Activated CD4-positive, alpha-beta memory T cell treated with anti-CD3 and anti-CD28 coated beads for 36 hours (primary cell): ENCODE measurements at regions not wholly inside any gene's neighbourhood (a gene's known extent, or its start where the extent isn't known, plus 50 kb on each side); places are given as distances from the start of the nearest gene placed in this dataset.

Experiments used
- CTCF ChIA-PET: fragments of 350-600 bp; sonication (Branson Sonifier 250); formaldehyde crosslinking; loops from one replicate; lab custom pipeline; 2021; ENCODE audit warnings: antibody characterized with exemption, inconsistent platforms; lab: Charles Lee
- POLR2A ChIA-PET: fragments of 350-600 bp; sonication (Branson Sonifier 250); formaldehyde crosslinking; loops from one replicate; lab custom pipeline; 2021; ENCODE audit warnings: antibody characterized with exemption; lab: Charles Lee
- DNase-seq: peaks from one replicate; pipeline ENCODE4 v3.0.0-alpha.2; 2020
- H3K27ac Mint-ChIP-seq: one replicate; pipeline ENCODE4 v1.8.0; 2021; ENCODE audit warnings: mixed read lengths
- H3K27me3 Mint-ChIP-seq: one replicate; pipeline ENCODE4 v1.8.0; 2021; ENCODE audit warnings: mixed read lengths
- H3K36me3 Mint-ChIP-seq: one replicate; pipeline ENCODE4 v1.8.0; 2021; ENCODE audit warnings: mixed read lengths
- H3K4me1 Mint-ChIP-seq: one replicate; pipeline ENCODE4 v1.8.0; 2021; ENCODE audit warnings: low read depth, mixed read lengths
- H3K4me3 Mint-ChIP-seq: one replicate; pipeline ENCODE4 v1.8.0; 2021; ENCODE audit warnings: mild to moderate bottlenecking, mixed read lengths
- H3K9me3 Mint-ChIP-seq: one replicate; pipeline ENCODE4 v1.8.0; 2021; ENCODE audit warnings: mixed read lengths
- intact Hi-C: fragments of 100-400 bp; cut with micrococcal nuclease; formaldehyde crosslinking; loops from one replicate; pipeline ENCODE4 v1.15.1; 2023

DNA sequence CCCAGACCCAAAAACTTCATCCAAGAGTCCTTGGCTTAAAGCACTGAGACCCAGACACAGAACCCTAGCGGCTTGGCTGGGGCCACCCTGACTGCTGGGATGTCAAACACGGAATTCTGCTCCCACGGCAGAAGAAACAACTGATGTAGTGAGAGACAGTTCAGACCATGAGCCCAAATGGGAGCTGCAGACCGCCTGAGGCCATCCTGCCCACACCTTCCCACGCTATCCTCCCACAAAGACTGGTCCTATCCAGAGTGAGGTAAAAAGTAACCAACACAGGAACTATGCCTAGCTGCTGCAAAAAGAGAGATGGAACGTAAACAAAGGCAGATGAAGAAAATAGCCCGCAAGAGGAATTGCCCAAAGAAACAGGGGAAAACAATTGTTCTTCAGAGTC, 203.3 kb downstream of the PTPRU start:
- POLR2A ChIA-PET = no interaction called here
- no peaks in the 10 kb centered on the region for H3K36me3 Mint-ChIP-seq
- H3K27ac Mint-ChIP-seq = no peak overlapping the region
- no peak for DNase-seq
- H3K9me3 Mint-ChIP-seq = no peaks in the 10 kb centered on the region
- intact Hi-C loops = no loop called here
- no peaks in the 10 kb centered on the region for H3K4me1 Mint-ChIP-seq
- no peak overlapping the region for H3K4me3 Mint-ChIP-seq
- CTCF ChIA-PET = no interaction called here
- H3K27me3 Mint-ChIP-seq = peaks cover 17% of the 10 kb centered on the region

DNA sequence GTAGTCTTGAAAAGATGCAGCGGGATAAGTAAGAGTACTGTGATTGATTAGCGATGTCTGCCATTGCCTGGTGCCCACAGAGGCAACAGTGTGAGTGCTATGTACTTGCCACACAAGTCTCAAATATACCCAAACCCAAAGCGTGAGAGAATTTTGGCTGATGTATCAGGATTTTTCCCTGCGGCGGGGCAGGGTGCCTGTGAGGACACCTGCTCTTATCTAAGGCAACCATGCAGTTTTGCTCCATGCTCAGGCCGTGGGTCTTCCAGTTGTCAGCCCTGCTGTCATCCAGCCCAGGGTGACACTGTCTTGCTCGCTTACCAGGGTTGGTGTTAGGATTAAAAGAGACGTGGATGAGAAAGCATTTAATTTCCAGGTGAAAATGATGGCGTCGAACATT, 202.7 kb downstream of the PTPRU start:
- H3K9me3 Mint-ChIP-seq = no peaks in the 10 kb centered on the region
- no peak for DNase-seq
- H3K4me1 Mint-ChIP-seq = no peaks in the 10 kb centered on the region
- POLR2A ChIA-PET = no interaction called here
- H3K27ac Mint-ChIP-seq = no peak overlapping the region
- intact Hi-C loops = no loop called here
- peaks cover 18% of the 10 kb centered on the region for H3K27me3 Mint-ChIP-seq
- CTCF ChIA-PET = no interaction called here
- H3K4me3 Mint-ChIP-seq = no peak overlapping the region
- H3K36me3 Mint-ChIP-seq = no peaks in the 10 kb centered on the region

DNA sequence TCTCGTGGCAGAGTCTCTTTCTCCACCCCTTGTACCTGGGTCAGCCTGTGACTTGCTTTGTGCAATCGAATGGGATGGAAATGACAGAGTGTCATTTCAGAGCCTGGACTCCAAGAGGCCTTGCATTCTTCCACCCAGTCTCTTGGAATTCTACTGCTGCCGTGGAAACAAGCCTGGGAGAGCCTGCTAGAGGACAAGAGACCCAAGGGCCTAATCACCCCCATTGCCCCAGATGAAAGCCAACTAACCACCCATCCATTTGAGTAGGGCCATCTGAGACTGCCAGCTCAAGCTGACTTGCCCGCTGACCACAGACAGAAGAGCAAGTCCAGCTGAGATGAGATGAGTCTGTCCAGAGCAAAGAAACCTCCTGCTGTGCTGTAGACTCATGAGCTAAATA, 201.6 kb downstream of the PTPRU start:
- Mint-ChIP-seq H3K27me3 (peaks cover 15% of the 10 kb centered on the region), H3K4me1 (no peaks in the 10 kb centered on the region), H3K36me3 (no peaks in the 10 kb centered on the region), H3K9me3 (no peaks in the 10 kb centered on the region), H3K27ac (no peak overlapping the region), H3K4me3 (no peak overlapping the region)
- ChIA-PET POLR2A (no interaction called here), CTCF (no interaction called here)
- DNase-seq = no peak
- intact Hi-C loops = no loop called here

DNA sequence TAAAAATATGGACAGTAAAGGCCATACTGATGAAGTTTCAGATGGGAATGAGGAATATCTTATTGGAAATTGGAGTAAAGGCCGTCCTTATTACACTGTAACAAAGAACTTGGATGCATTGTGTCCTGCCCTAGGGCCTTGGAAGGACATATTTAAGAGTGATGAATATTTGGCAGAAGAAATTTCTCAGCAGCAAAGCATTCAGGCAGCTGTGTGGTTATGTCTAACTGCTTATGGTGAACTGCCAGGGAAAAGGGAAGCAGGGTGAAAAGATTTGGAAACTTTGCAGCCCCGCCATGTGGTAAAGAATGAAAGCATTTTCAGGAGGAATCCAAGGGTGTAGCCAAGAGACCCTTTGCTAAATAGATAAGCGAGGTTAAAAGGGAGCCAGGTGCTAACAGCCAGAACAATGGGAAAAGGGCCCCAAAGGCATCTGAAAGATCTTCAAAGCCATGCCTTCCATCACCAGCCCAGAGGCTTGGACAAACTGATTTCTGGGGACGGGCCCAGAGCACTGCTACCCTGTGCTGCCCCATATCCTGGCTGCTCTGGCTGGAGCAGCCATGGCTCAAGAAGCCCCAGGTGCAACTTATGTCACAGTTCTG, 200.0 kb downstream of the PTPRU start:
- no peak for DNase-seq
- Mint-ChIP-seq H3K27me3 (peaks cover 15% of the 10 kb centered on the region), H3K9me3 (peaks cover 7% of the 10 kb centered on the region), H3K4me3 (no peak overlapping the region), H3K4me1 (no peaks in the 10 kb centered on the region), H3K27ac (no peak overlapping the region), H3K36me3 (no peaks in the 10 kb centered on the region)
- POLR2A ChIA-PET = no interaction called here
- intact Hi-C loops = no loop called here
- CTCF ChIA-PET = no interaction called here

DNA sequence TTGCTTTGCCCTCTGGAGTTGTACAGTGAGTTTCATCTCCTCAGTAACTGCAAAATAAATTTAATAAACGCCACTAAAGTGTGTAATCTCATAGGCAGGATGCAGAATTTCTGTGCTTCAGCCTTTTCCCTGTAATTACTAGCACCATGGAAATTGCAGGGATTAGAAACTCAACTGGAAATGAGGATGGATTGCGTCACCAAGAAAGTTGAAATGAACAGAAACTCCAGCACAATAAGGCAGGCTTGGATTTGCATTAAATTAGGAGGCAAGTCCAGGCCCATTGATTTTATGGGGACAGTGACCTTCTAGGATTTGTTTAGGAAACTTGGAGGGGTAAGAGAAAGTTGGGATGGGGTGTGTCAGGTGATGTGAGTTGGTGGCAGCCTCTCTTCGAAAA, 197.5 kb downstream of the PTPRU start:
- DNase-seq = no peak
- Mint-ChIP-seq H3K9me3 (peaks cover 18% of the 10 kb centered on the region), H3K4me3 (no peak overlapping the region), H3K4me1 (no peaks in the 10 kb centered on the region), H3K27me3 (peaks cover 10% of the 10 kb centered on the region), H3K36me3 (peaks cover 1% of the 10 kb centered on the region), H3K27ac (no peak overlapping the region)
- POLR2A ChIA-PET = no interaction called here
- CTCF ChIA-PET = no interaction called here
- intact Hi-C loops = no loop called here

DNA sequence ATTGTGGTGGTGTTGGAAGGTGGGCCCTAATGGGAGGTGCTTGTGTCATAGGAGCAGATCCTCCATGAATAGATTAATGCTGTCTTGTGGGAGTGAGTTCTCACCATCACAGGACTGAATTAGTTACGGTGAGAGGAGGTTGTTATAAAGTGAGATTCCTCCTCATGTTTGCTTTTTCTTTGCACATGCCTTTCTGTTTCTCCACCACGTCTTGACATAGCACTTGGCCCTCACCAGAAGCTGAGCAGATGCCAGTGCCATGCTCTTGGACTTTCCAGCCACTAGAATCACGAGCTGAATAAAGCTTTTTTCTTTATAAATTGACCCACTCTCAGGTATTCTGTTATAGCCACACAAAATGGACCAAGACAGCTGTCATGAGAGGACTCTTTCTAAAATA, 194.8 kb downstream of the PTPRU start:
- no peak overlapping the region for H3K27ac Mint-ChIP-seq
- H3K4me3 Mint-ChIP-seq = no peak overlapping the region
- H3K27me3 Mint-ChIP-seq = peaks cover 7% of the 10 kb centered on the region
- peaks cover 1% of the 10 kb centered on the region for H3K36me3 Mint-ChIP-seq
- intact Hi-C loops = no loop called here
- peaks cover 18% of the 10 kb centered on the region for H3K9me3 Mint-ChIP-seq
- CTCF ChIA-PET = interaction anchor here (0.8 kb wide), 1 partner anchor 186 kb away, joined by 3 read pairs; no protein-coding TSS in a partner anchor
- H3K4me1 Mint-ChIP-seq = no peaks in the 10 kb centered on the region
- POLR2A ChIA-PET = no interaction called here
- DNase-seq = no peak

DNA sequence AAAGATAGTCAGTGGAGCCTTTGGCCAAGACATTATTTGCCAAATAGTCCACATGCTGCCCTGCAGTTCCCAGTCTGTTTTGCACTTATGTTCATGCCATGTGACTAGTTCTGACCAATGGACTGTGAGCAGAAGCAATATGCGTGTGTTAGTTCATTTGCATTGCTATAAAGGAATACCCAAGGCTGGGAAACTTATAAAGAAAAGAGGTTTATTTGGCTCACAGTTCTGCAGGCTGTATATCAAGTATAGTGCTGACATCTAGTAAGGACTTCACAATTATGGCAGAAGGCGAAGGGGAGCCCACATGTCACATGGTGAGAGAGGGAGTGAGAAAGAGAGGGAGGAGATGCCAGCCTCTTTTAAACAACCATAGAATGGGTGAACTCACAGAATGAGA, 193.3 kb downstream of the PTPRU start:
- DNase-seq = no peak
- CTCF ChIA-PET = no interaction called here
- Mint-ChIP-seq H3K4me3 (no peak overlapping the region), H3K27ac (no peak overlapping the region), H3K36me3 (peaks cover 1% of the 10 kb centered on the region), H3K9me3 (peaks cover 18% of the 10 kb centered on the region), H3K27me3 (peaks cover 7% of the 10 kb centered on the region), H3K4me1 (no peaks in the 10 kb centered on the region)
- POLR2A ChIA-PET = no interaction called here
- intact Hi-C loops = no loop called here

DNA sequence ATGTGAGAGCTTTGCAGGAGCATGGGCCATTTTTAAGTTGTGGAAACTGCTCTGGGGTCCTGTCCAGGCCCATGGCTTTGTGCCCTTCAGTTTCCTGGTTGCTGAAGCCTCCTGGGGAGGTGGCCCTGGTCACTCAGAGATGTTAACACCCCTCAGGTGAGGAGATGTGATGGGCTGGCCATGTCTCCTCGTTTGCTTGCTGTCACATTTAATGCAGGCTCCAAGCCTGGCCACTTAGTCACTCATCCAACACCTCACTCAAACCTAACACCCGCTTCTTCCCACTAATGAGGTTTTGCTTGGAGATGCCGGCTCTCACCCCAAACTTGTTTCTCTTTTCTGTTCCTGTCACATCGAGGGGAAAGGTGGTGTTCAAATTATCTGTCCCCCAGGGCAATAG, 192.7 kb downstream of the PTPRU start:
- intact Hi-C loops = no loop called here
- H3K4me3 Mint-ChIP-seq = no peak overlapping the region
- ChIA-PET POLR2A (no interaction called here), CTCF (no interaction called here)
- DNase-seq = no peak
- peaks cover 1% of the 10 kb centered on the region for H3K36me3 Mint-ChIP-seq
- no peaks in the 10 kb centered on the region for H3K4me1 Mint-ChIP-seq
- H3K27me3 Mint-ChIP-seq = peaks cover 11% of the 10 kb centered on the region
- no peak overlapping the region for H3K27ac Mint-ChIP-seq
- H3K9me3 Mint-ChIP-seq = peaks cover 18% of the 10 kb centered on the region

DNA sequence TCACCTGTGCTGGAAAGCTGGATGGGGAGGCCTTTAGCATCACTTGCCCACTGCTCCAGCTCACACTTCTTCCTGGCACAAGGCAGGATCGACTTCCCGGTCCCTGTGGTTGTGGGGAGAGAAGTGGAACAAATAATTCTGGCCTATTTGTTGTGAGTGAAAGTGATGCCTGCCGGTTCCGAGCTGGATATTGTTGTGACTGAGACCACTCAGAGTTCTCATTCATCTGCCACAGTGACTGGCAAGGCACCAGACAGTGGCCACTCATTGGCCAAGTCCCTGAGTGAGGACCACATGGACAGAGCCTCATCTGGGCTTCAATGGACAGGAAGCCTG, 191.9 kb downstream of the PTPRU start:
- H3K27ac Mint-ChIP-seq = no peak overlapping the region
- no peak overlapping the region for H3K4me3 Mint-ChIP-seq
- POLR2A ChIA-PET = no interaction called here
- CTCF ChIA-PET = no interaction called here
- intact Hi-C loops = no loop called here
- H3K27me3 Mint-ChIP-seq = peaks cover 13% of the 10 kb centered on the region
- peaks cover 18% of the 10 kb centered on the region for H3K9me3 Mint-ChIP-seq
- DNase-seq = no peak
- H3K36me3 Mint-ChIP-seq = peaks cover 1% of the 10 kb centered on the region
- no peaks in the 10 kb centered on the region for H3K4me1 Mint-ChIP-seq

DNA sequence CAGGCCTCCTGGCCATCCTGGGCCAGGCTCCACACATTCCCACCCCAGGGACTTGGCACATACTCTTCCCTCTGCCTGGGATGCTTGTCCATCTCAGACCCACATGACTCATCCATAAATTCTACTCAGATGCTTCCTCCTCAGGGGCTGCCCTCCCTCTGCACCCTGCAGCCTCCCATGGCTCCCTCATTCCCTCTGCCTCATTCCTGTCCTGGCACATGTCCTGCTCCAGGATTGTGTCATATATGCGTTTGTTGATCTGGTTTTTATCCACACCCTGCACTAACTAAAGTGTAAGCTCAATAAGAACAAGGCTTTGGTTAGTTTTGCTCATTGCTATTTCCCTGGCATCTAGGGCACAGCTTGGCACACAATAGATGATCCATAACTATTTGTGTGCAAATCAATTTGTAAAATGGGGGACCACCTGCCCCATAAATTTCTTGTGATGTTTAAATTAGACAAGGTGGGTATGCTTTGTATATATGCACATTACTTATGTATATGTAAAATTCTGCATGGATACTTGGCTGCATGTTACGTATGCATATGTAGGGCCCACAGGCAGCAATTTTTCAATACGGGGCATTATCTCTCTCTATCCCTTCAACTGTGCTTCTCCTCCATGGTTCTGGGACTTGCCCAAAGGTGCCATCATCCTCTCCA, 191.4 kb downstream of the PTPRU start:
- Mint-ChIP-seq H3K27ac (no peak overlapping the region), H3K27me3 (peaks cover 14% of the 10 kb centered on the region), H3K36me3 (peaks cover 1% of the 10 kb centered on the region), H3K9me3 (peaks cover 18% of the 10 kb centered on the region), H3K4me3 (no peak overlapping the region), H3K4me1 (no peaks in the 10 kb centered on the region)
- DNase-seq = no peak
- CTCF ChIA-PET = no interaction called here
- POLR2A ChIA-PET = no interaction called here
- intact Hi-C loops = no loop called here

DNA sequence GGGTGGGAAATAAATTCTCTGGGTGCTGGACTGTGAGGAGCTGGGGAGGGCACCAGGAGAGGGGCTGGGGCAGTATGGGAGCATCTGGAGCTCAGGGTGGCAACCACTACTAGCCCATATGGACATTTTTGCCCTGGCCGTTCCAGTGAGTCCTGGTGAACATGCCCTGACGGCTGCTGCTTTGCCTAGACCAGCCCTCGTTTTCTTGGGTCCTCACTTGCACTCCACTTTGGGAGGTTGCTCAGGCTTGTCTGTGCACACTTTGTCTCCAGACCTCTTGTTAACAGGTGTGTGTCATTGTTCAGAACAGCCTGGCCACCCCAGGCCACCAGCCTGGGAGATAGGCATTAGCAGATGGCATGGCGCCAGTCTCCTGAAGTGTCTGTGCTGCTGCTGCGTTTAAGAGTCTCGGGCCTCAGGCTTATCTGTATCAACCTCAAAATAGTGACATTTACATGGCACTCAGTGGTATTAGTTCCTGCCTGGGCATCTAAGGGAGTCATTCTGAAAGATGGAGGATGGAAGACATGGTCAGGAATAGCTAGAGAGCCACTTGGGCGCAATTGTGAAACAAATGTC, 190.5 kb downstream of the PTPRU start:
- Mint-ChIP-seq H3K9me3 (peaks cover 15% of the 10 kb centered on the region), H3K4me1 (no peaks in the 10 kb centered on the region), H3K36me3 (peaks cover 1% of the 10 kb centered on the region), H3K4me3 (no peak overlapping the region), H3K27me3 (peaks cover 17% of the 10 kb centered on the region), H3K27ac (no peak overlapping the region)
- POLR2A ChIA-PET = no interaction called here
- DNase-seq = no peak
- CTCF ChIA-PET = no interaction called here
- intact Hi-C loops = no loop called here

DNA sequence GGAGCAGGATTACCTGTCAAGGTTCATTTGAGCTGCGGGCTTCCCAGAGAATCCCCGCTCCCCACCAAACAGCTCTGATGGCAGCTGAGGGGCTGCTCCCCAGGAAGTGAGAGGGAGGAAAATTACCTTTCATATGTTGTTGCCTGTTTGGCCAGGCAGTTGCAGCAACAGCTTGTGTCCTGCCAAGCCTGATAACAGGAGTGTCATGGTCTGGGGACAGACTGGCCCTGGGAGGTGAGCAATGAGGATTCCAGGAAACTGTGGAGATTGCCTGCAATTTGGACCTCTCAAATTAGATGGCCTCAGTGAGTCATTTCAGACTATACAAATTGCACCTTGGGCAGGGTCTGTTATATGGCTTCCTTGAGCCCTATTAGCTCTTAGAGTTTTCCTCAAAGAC, 189.3 kb downstream of the PTPRU start:
- Mint-ChIP-seq H3K27me3 (peaks cover 20% of the 10 kb centered on the region), H3K4me3 (no peak overlapping the region), H3K36me3 (peaks cover 1% of the 10 kb centered on the region), H3K27ac (no peak overlapping the region), H3K9me3 (peaks cover 5% of the 10 kb centered on the region), H3K4me1 (no peaks in the 10 kb centered on the region)
- intact Hi-C loops = no loop called here
- POLR2A ChIA-PET = no interaction called here
- no peak for DNase-seq
- CTCF ChIA-PET = no interaction called here

DNA sequence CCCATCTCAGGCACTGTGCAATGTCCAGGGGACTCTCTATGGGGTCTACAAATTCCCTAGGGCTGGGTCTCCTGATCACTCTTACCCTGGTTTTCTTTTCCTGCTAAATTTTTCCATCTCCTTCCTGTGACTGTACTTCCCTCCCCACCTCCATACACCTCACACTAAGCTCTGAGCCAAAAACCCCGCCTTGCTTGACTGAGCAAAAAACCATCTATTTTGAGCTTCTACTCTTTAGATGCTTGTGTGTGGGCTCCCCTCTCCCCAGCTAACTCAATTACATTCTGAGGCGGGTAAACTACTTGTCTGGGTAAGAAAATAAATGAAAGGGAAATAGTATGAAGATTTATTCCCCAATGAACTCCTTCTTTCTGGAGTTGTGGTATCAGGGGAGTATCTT, 187.9 kb downstream of the PTPRU start:
- Mint-ChIP-seq H3K27ac (no peak overlapping the region), H3K27me3 (peaks cover 18% of the 10 kb centered on the region), H3K9me3 (no peaks in the 10 kb centered on the region), H3K4me1 (no peaks in the 10 kb centered on the region), H3K4me3 (no peak overlapping the region), H3K36me3 (no peaks in the 10 kb centered on the region)
- POLR2A ChIA-PET = no interaction called here
- DNase-seq = no peak
- CTCF ChIA-PET = interaction anchor here (0.5 kb wide), 1 partner anchor 276 kb away, joined by 3 read pairs; no protein-coding TSS in a partner anchor
- intact Hi-C loops = no loop called here
